DOHH2 (cell line): ENCODE measurements at regions not wholly inside any gene's neighbourhood (a gene's known extent, or its start where the extent isn't known, plus 50 kb on each side); places are given as distances from the start of the nearest gene placed in this dataset.

Experiments
- EZH2phosphoT487 ChIP-seq: fragments of 200-600 bp; sonication (generic); IDR thresholded peaks from 2 replicates; pipeline ENCODE4 v1.6.1; 2017; ENCODE audit warnings: borderline replicate concordance, mild to moderate bottlenecking, antibody characterized with exemption, low read length, moderate library complexity, mixed read lengths
- TF ChIP-seq, protein P1 (sequence below): fragments of 200-600 bp; sonication (generic); IDR thresholded peaks from one replicate; pipeline ENCODE4 v1.5.1; 2014; ENCODE audit warnings: antibody characterized with exemption, mild to moderate bottlenecking, low read depth, low read length; ENCODE audit not compliant: poor library complexity, severe bottlenecking

DNA sequence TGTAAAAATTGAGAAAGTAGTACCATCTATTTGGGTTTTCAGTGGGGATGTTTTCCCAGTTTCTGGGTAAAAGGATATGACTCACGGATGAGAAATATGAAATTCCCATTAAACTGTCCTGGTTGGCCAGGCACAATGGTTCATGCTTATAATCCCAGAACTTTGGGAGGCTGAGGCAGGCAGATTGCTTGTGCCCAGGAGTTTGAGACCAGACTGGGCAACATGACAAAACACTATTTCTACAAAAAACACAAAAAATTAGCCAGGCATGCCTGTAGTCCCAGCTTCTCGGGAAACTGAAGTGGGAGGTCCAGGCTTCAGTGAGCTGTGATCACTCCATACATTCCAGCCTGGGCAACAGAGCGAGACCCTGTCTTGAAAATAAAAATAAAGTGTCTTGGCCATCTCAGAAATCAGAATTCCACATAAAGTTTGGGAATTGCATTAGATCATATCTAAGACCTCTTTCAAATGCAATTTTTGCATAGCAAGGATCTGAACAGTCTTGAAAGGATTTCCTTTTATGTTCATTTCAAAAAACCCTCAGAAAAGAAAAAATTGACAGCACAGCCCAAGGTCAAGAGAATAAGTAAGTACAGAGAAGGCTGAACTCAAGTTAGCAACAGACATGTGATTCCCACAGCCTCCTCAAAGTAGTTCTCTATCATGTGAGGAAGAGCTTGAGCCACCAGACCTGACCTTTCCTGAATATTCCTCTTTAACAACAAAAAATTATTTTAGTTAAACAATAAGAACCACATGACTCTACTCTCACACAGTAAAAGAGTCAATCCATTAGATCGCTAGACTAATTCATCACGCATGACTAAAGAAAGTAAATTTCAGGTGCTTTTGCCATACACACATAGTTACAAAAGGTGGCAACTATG is 141.5 kb upstream of the CAV2 start:
- TF ChIP-seq, protein P1, sequence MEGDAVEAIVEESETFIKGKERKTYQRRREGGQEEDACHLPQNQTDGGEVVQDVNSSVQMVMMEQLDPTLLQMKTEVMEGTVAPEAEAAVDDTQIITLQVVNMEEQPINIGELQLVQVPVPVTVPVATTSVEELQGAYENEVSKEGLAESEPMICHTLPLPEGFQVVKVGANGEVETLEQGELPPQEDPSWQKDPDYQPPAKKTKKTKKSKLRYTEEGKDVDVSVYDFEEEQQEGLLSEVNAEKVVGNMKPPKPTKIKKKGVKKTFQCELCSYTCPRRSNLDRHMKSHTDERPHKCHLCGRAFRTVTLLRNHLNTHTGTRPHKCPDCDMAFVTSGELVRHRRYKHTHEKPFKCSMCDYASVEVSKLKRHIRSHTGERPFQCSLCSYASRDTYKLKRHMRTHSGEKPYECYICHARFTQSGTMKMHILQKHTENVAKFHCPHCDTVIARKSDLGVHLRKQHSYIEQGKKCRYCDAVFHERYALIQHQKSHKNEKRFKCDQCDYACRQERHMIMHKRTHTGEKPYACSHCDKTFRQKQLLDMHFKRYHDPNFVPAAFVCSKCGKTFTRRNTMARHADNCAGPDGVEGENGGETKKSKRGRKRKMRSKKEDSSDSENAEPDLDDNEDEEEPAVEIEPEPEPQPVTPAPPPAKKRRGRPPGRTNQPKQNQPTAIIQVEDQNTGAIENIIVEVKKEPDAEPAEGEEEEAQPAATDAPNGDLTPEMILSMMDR: no peak
- no peak for TF ChIP-seq EZH2phosphoT487
